NB4 (cell line): ENCODE measurements at regions not wholly inside any gene's neighbourhood (a gene's known extent, or its start where the extent isn't known, plus 50 kb on each side); places are given as distances from the start of the nearest gene placed in this dataset.

Experiments
- DNase-seq: peaks from one replicate; pipeline ENCODE4 v3.0.0; 2010; ENCODE audit warnings: low read depth
- H3K4me3 ChIP-seq: one replicate; pipeline ENCODE4 v1.5.1; 2011; ENCODE audit warnings: mild to moderate bottlenecking, low read depth, low read length, moderate library complexity
- MYC ChIP-seq: IDR thresholded peaks from 2 replicates; pipeline ENCODE4 v1.6.1; 2011; ENCODE audit warnings: low read depth, low read length
- POLR2A ChIP-seq: IDR thresholded peaks from 2 replicates; pipeline ENCODE4 v1.6.1; 2011; ENCODE audit warnings: mild to moderate bottlenecking; ENCODE audit not compliant: insufficient read length; ENCODE audit errors: extremely low read depth
- TF ChIP-seq, protein P1 (sequence below): IDR thresholded peaks from one replicate; pipeline ENCODE4 v1.5.1; 2012; ENCODE audit warnings: low read depth, low read length
- TF ChIP-seq, protein P2 (sequence below): IDR thresholded peaks from 2 replicates; pipeline ENCODE4 v1.6.1; 2011; ENCODE audit warnings: low read depth, low read length

DNA sequence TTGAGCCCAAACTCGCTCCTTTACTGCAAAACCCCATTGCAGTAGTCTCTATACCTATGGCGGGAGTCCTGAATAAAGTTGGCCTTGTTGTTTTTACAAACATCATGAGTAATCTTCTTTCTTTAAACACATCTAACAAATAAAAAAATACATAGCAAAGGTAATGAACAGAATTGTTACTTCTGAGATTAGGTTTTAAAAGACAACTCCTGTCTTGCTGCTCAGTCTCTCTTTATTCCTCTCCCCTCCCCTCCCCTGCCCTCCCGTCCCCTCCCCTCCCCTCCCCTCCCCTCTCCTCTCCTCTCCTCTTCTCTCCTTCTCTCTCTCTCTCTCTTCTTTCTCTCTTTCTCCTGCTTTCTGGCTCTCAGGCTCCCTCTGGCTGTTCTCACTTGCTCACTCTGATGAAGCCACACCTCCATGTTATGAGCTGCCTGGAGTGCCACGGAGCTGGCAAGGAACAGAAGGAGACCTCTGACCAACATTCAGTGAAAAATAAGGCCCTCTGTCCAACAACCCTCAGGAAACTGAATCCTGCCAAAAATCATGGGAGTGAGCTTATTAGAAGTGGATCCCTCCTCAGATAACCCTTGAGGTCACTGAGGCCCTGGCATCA, 300.7 kb upstream of the MIR17HG start:
- DNase-seq: no peak
- no peak for TF ChIP-seq MYC
- TF ChIP-seq, protein P1, sequence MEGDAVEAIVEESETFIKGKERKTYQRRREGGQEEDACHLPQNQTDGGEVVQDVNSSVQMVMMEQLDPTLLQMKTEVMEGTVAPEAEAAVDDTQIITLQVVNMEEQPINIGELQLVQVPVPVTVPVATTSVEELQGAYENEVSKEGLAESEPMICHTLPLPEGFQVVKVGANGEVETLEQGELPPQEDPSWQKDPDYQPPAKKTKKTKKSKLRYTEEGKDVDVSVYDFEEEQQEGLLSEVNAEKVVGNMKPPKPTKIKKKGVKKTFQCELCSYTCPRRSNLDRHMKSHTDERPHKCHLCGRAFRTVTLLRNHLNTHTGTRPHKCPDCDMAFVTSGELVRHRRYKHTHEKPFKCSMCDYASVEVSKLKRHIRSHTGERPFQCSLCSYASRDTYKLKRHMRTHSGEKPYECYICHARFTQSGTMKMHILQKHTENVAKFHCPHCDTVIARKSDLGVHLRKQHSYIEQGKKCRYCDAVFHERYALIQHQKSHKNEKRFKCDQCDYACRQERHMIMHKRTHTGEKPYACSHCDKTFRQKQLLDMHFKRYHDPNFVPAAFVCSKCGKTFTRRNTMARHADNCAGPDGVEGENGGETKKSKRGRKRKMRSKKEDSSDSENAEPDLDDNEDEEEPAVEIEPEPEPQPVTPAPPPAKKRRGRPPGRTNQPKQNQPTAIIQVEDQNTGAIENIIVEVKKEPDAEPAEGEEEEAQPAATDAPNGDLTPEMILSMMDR: no peak
- no peak overlapping the region for H3K4me3 ChIP-seq

DNA sequence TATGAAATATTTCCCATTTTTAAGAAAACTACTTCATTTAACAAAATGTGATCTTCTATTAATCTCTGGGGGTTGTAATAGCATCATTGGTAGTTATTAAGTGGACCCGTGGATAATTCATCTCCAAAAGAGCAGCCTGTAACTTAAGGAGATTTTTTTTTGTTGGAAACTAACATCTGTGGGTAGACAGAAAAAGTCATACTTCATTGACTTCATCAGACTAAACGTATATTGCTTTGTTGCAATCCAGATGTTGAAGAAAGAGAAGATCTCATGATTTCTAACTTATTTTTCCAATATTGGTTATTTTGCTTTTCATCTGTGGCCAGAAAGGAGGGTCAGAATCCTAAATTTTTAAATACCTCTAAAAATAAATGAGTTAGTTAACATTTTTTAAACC, 296.5 kb upstream of the MIR17HG start:
- no peak for TF ChIP-seq POLR2A
- TF ChIP-seq, protein P1: no peak
- no peak for TF ChIP-seq MYC
- TF ChIP-seq, protein P2, sequence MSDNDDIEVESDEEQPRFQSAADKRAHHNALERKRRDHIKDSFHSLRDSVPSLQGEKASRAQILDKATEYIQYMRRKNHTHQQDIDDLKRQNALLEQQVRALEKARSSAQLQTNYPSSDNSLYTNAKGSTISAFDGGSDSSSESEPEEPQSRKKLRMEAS: no peak
- DNase-seq: no peak
- H3K4me3 ChIP-seq: no peak overlapping the region

DNA sequence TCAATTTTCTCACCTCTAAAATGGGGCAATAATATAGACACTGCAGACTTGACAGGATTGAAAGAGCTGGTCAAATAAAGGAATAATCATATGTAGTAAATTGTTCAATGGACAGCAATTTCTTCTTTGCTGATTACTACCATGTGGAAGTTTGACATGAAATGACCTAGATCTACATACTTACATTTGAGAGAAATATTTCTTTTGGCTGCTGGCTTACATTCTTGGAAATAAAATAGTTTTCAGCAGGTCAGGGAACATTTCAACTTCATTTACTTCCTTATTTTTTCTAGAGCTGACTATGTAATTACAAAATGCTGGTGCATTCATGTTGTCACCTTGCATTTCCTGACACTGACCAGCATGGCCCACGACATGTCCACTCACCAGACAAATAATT, 294.6 kb upstream of the MIR17HG start:
- no peak for DNase-seq
- H3K4me3 ChIP-seq: no peak overlapping the region
- TF ChIP-seq MYC (no peak), POLR2A (no peak)
- TF ChIP-seq, protein P2: no peak
- TF ChIP-seq, protein P1: no peak

DNA sequence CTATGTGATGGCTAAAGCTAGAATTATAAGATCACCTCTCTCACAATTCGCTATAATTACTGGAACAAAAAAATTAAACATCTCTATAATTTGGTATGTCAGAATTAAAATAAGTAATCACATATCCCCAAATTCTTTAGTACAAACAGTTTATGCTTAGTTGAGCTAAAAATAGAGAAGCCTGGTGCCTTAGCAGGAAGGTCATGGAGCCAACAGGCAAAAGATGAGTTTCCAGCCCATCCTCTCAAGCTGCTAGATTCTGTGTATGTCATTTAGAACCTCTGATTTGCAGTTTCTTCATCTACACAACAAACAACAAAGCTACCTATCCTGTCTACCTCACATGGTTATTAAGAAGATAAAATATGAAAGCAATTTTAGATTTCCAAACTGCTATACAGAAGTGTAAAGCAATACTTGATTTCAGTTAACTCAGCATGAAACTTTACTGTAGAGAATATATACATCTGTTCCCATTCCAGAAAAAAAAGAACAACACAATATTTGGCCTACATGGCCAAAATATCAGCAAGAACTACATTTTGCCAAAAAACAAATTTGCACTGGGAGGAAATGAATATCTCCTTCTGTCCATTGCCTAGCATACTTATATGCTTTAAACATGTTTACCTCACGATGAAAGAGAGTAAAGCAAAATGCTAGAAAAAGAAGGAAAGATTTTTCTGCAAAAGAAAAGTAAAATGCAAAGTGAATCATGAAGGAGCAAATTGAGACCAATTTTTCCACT, 294.0 kb upstream of the MIR17HG start:
- no peak overlapping the region for H3K4me3 ChIP-seq
- DNase-seq: no peak
- TF ChIP-seq, protein P2: no peak
- TF ChIP-seq, protein P1: no peak
- TF ChIP-seq POLR2A (no peak), MYC (no peak)

DNA sequence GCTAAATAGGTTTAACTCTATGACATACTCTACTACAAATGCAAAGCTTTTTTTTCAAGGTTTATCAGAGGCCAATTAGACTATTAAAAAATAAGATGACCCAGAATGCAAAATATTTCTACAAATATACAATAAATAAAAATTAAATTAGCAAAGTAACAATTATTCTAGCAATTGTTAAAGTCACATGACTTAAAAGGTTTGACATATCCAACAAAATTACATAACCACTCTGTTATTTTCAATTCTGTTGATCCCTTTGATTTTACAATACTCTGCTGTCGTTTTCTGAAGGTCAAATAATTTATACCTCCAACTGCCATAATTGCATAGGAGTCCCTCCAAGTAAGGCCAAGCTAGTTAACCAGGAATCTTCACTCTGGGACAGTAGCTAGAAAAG, 292.6 kb upstream of the MIR17HG start:
- TF ChIP-seq, protein P1: no peak
- TF ChIP-seq, protein P2: no peak
- TF ChIP-seq MYC (no peak), POLR2A (no peak)
- no peak overlapping the region for H3K4me3 ChIP-seq

More for the DNA sequence above, 292.6 kb upstream of the MIR17HG start:
- DNase-seq: no peak
